RWPE2 (cell line): ENCODE measurements at regions not wholly inside any gene's neighbourhood (a gene's known extent, or its start where the extent isn't known, plus 50 kb on each side); places are given as distances from the start of the nearest gene placed in this dataset.

Experiments used
- ATAC-seq: fragments of 200-7000 bp; cut with Tn5 transposase; 3 replicates; pipeline ENCODE4 v1.9.1; 2021; ENCODE audit warnings: low read depth
- DNase-seq: peaks from one replicate; pipeline ENCODE4 v3.0.0-alpha.2; 2020; ENCODE audit warnings: low spot score
- H3K27ac ChIP-seq: fragments of 450-650 bp; 2 replicates; pipeline ENCODE4 v1.5.1; 2017; ENCODE audit warnings: mild to moderate bottlenecking; ENCODE audit not compliant: poor library complexity, severe bottlenecking
- H3K27me3 ChIP-seq: fragments of 250-450 bp; sonication (Bioruptor Pico); 2 replicates; pipeline ENCODE4 v1.5.1; 2021; ENCODE audit warnings: mild to moderate bottlenecking, moderate library complexity; ENCODE audit not compliant: insufficient read depth, poor library complexity, severe bottlenecking
- H3K36me3 ChIP-seq: fragments of 250-450 bp; sonication (Bioruptor Pico); 2 replicates; pipeline ENCODE4 v1.5.1; 2020; ENCODE audit warnings: low read depth, mild to moderate bottlenecking, moderate library complexity
- H3K4me1 ChIP-seq: fragments of 250-450 bp; sonication (Bioruptor Pico); 2 replicates; pipeline ENCODE4 v1.5.1; 2021; ENCODE audit warnings: mild to moderate bottlenecking, moderate library complexity; ENCODE audit not compliant: insufficient read depth, poor library complexity, severe bottlenecking
- H3K4me3 ChIP-seq: fragments of 250-450 bp; sonication (Bioruptor Pico); 2 replicates; pipeline ENCODE4 v1.5.1; 2021; ENCODE audit warnings: mild to moderate bottlenecking, moderate library complexity; ENCODE audit not compliant: severe bottlenecking
- H3K9me3 ChIP-seq: fragments of 250-450 bp; sonication (Bioruptor Pico); 2 replicates; pipeline ENCODE4 v1.5.1; 2021; ENCODE audit warnings: mild to moderate bottlenecking, moderate library complexity; ENCODE audit not compliant: severe bottlenecking
- TF ChIP-seq, protein P1 (sequence below): fragments of 450-650 bp; IDR thresholded peaks from one replicate; pipeline ENCODE4 v1.5.1; 2017; ENCODE audit warnings: mild to moderate bottlenecking, moderate library complexity; ENCODE audit not compliant: poor library complexity, severe bottlenecking

DNA sequence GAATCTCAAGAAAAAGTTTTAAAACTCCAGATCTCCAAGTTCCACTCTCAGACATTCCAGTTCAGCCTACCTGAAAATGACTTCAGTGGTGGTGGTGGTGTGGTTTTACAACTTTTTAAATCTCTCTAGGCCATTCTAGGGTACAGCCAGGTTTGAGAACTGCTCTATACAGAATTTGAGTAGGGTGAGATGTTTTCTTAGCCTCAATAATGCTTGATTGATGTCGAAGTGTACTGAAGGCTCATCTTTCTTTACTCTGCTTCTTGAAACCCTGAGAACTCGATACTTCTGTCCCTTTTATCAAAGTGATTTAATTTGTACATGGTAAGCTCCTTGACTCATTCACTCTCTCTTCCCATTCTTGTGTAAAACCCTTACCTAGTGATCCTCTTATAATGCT is 143.8 kb downstream of the FAM124B start:
- Histone ChIP-seq H3K27ac (no peak overlapping the region), H3K27me3 (no peaks in the 10 kb centered on the region), H3K36me3 (no peaks in the 10 kb centered on the region), H3K4me3 (no peak overlapping the region), H3K4me1 (no peaks in the 10 kb centered on the region), H3K9me3 (no peaks in the 10 kb centered on the region)
- ATAC-seq (no peak), DNase-seq (no peak)
- TF ChIP-seq, protein P1, sequence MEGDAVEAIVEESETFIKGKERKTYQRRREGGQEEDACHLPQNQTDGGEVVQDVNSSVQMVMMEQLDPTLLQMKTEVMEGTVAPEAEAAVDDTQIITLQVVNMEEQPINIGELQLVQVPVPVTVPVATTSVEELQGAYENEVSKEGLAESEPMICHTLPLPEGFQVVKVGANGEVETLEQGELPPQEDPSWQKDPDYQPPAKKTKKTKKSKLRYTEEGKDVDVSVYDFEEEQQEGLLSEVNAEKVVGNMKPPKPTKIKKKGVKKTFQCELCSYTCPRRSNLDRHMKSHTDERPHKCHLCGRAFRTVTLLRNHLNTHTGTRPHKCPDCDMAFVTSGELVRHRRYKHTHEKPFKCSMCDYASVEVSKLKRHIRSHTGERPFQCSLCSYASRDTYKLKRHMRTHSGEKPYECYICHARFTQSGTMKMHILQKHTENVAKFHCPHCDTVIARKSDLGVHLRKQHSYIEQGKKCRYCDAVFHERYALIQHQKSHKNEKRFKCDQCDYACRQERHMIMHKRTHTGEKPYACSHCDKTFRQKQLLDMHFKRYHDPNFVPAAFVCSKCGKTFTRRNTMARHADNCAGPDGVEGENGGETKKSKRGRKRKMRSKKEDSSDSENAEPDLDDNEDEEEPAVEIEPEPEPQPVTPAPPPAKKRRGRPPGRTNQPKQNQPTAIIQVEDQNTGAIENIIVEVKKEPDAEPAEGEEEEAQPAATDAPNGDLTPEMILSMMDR: no peak

- H3K4me1 ChIP-seq: no peaks in the 10 kb centered on the region
- TF ChIP-seq, protein P1: no peak
- no peak overlapping the region for H3K27ac ChIP-seq
- H3K36me3 ChIP-seq: no peaks in the 10 kb centered on the region
- no peaks in the 10 kb centered on the region for H3K9me3 ChIP-seq
- no peaks in the 10 kb centered on the region for H3K27me3 ChIP-seq
- DNase-seq (no peak), ATAC-seq (no peak)
- H3K4me3 ChIP-seq: no peak overlapping the region
These were observed 144.8 kb downstream of the FAM124B start for GRCh38 chr2:224257156-224257555.

DNA sequence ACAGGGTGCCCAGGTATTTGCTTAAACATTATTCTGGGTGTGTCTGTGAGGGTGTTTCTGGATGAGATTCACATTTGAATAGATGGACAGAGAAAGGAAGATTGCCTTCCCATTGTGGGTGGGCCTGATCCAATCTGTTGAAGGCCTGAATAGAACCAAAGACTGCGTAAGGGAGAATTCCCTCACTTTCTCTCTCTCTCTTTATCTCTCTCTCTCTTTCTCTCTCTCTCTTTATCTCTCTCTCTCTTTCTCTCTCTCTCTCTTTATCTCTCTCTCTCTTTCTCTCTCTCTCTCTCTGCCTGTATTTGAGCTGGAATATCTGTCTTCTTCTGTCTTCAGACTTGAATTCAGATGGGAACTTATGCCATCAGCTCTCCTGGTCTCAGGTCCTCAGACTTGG is 148.4 kb downstream of the FAM124B start:
- DNase-seq: no peak
- Histone ChIP-seq H3K27me3 (no peaks in the 10 kb centered on the region), H3K9me3 (no peaks in the 10 kb centered on the region), H3K4me3 (no peak overlapping the region), H3K27ac (no peak overlapping the region), H3K36me3 (no peaks in the 10 kb centered on the region), H3K4me1 (no peaks in the 10 kb centered on the region)
- TF ChIP-seq, protein P1: no peak
- no peak for ATAC-seq

DNA sequence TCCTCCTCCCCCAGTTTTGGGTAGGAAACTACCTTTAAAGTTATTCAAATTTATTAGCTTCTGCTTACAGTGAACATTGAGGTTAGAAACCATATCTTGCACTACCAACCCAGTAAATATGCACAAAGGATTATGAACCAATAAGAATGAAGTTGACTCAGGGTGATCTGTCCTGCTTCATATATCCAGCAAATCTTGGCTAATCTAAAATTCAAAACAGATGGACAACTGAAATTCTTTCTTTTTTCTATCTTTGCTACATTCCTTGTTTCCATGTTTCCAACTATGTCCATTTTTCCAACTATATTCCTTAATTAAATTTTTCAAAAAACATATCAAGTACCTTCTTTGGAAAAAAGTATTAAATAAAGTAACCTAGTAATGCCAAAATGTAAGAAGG is 149.3 kb downstream of the FAM124B start:
- Histone ChIP-seq H3K4me1 (no peaks in the 10 kb centered on the region), H3K27ac (no peak overlapping the region), H3K9me3 (no peaks in the 10 kb centered on the region), H3K4me3 (no peak overlapping the region), H3K27me3 (no peaks in the 10 kb centered on the region), H3K36me3 (no peaks in the 10 kb centered on the region)
- TF ChIP-seq, protein P1: no peak
- no peak for ATAC-seq
- DNase-seq: no peak

GRCh38 chr2:224248944-224249371 is 152.9 kb downstream of the FAM124B start:
- Histone ChIP-seq H3K27ac (no peak overlapping the region), H3K4me3 (no peak overlapping the region), H3K27me3 (no peaks in the 10 kb centered on the region), H3K4me1 (no peaks in the 10 kb centered on the region), H3K9me3 (no peaks in the 10 kb centered on the region), H3K36me3 (no peaks in the 10 kb centered on the region)
- ATAC-seq (no peak), DNase-seq (no peak)
- TF ChIP-seq, protein P1: no peak
